Ovary (tissue), 7 donors: ENCODE measurements at regions not wholly inside any gene's neighbourhood (a gene's known extent, or its start where the extent isn't known, plus 50 kb on each side); places are given as distances from the start of the nearest gene placed in this dataset.

ENCODE experiments used
- DNase-seq, 5 donors: peaks; one replicate each; pipeline ENCODE4 v3.0.0-alpha.2; 2019 to 2020
- H3K27ac ChIP-seq, 2 donors: fragments of 200-600 bp; one replicate each; pipeline versions ENCODE4 v1.5.1 to v1.8.0; 2019 to 2022
- H3K27me3 ChIP-seq: fragments of 200-600 bp; one replicate; pipeline ENCODE4 v1.8.0; 2022
- H3K36me3 ChIP-seq: fragments of 200-600 bp; sonication (generic); one replicate; pipeline ENCODE4 v1.5.1; 2019
- H3K4me1 ChIP-seq: one replicate; pipeline ENCODE4 v1.8.1; 2013; ENCODE audit warnings: mild to moderate bottlenecking, moderate library complexity; ENCODE audit not compliant: insufficient read depth
- H3K4me3 ChIP-seq: fragments of 200-600 bp; sonication (generic); one replicate; pipeline ENCODE4 v1.5.1; 2017
- H3K9me3 ChIP-seq, 2 donors: fragments of 200-600 bp in 1 of 2; sonication (generic) in 1 of 2; one replicate each; pipeline versions ENCODE4 v1.5.1 to v1.8.1; 2013 to 2019; ENCODE audit warnings: mild to moderate bottlenecking in 1 of 2, moderate library complexity in 1 of 2
- CTCF ChIP-seq, 3 donors: fragments of 450-650 bp in 2 of 3; fragments of 200-600 bp in 1 of 3; IDR thresholded peaks; one replicate each; pipeline versions ENCODE4 v1.5.1 to v1.8.0; 2016 to 2022; ENCODE audit warnings: antibody characterized with exemption in 3 of 3, mild to moderate bottlenecking in 1 of 3
- EP300 ChIP-seq: sonication (generic); formaldehyde crosslinking; IDR thresholded peaks from one replicate; pipeline ENCODE4 v1.6.1; 2017; ENCODE audit warnings: antibody characterized with exemption
- POLR2A ChIP-seq: fragments of 450-650 bp; IDR thresholded peaks from one replicate; pipeline ENCODE4 v1.6.1; 2017; ENCODE audit warnings: antibody characterized with exemption, mild to moderate bottlenecking, moderate library complexity
- WGBS, 3 donors: extraction: QIAGEN DNeasy Blood & Tissue Kit in 1 of 3; methylation state at CpG; one replicate each; pipeline versions ENCODE4 v1.1.5 to v1.1.7; 2013 to 2017; 5-methylcytosine and 5-hydroxymethylcytosine counted together
- intact Hi-C, 4 donors: fragments of 100-400 bp; cut with DNase I; formaldehyde crosslinking; loops; one replicate each; pipeline versions ENCODE4 v1.11.0 to v1.15.1; 2022 to 2023
- donor health status: DM: no; HTN: no; CAD: no; lungs with moderate emphysema.
- donor health status: DM: no; HTN: no; CAD: no.
- donor health status: Bipolar disorder and iron deficiency.
- donor health status: DM: no; HTN: no; CAD: no.
- donor health status: DM: yes; HTN: yes; CAD: no.

GRCh38 chr10:61125560-61126170 lies 181.7 kb upstream of the RHOBTB1 start:
- DNase-seq, result no peak
- Histone ChIP-seq H3K9me3 (no peaks in the 10 kb centered on the region), H3K4me1 (no peaks in the 10 kb centered on the region), H3K36me3 (no peaks in the 10 kb centered on the region), H3K4me3 (no peak overlapping the region), H3K27ac (no peak overlapping the region), H3K27me3 (no peaks in the 10 kb centered on the region)
- WGBS, 3 donors, result 59 to 65% (median 60%) methylated on average over 3 of the region's 3 CpGs
- TF ChIP-seq EP300, result no peak
- TF ChIP-seq CTCF (IDR thresholded peaks at IDR 0.05), result no peak
- TF ChIP-seq POLR2A, result no peak
- intact Hi-C loops, result no loop called here

DNA sequence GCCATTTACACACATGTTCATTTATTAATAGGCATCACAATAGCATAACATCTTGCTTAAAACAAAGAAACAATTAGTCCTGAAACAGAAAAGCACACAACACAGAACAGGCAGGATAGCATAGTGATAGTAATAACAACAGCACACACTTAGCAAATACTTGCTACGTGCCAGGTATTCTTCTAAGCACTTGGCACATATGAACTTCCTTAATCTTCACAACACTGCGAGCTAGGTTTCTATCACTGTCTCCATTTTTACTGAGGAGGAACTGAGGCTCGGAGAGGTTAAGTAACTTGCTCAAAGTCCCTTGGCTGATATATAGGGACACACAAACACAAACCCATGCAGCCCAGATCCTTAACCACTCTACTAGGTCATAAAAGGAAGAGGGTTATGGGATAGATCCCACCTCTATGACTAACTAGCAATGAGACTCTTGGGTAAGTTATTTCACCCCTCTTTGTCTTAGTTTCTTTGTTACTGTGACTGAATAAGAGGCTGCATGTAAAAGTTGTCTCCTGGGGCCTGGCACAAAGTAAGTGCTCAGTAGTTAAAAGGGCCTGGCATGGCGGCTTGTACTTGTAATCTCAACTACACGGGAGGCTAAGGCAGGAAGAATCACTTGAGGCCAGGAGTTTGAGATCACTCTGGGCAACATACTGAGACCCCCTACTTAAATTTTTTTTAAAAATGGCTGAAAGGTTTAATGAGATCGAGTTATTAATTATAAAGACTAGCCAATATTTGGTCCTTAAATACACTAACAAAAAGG lies 181.0 kb upstream of the RHOBTB1 start:
- intact Hi-C loops, result no loop called here
- WGBS, 3 donors, result 89 to 93% (median 90%) methylated on average over 6 of the region's 6 CpGs
- no peaks in the 10 kb centered on the region for H3K27me3 ChIP-seq

DNA sequence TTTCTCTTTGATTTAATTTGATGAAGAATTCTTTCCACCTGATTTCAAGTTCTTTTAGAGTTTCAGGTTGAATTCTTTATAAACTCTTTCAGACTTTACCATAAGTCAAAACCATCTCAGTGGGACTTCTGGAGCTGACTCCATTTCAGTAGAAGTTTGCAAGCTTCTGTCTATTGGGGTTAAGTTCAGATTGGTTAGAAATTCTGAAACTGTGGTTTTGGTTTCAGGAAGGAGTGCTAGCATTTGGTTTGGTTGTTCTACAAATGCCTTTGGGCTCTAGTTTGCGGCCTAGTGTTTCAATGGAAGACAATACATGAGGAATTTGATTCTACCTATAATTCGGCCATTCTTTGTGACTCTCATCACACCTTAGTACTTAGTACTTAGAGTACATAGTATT lies 176.8 kb upstream of the RHOBTB1 start:
- no peak for DNase-seq
- TF ChIP-seq EP300 (no peak), POLR2A (no peak), CTCF (IDR thresholded peaks at IDR 0.05) (no peak)
- intact Hi-C loops, result no loop called here
- H3K36me3 ChIP-seq, result no peaks in the 10 kb centered on the region
- no peaks in the 10 kb centered on the region for H3K27me3 ChIP-seq
- H3K4me1 ChIP-seq, result no peaks in the 10 kb centered on the region
- 93 to 98% (median 94%) methylated on average over 2 of the region's 2 CpGs for WGBS, 3 donors
- H3K27ac ChIP-seq, result no peak overlapping the region
- H3K4me3 ChIP-seq, result no peak overlapping the region
- H3K9me3 ChIP-seq, result no peaks in the 10 kb centered on the region

More for the DNA sequence above, 181.0 kb upstream of the RHOBTB1 start:
- Histone ChIP-seq H3K4me1 (no peaks in the 10 kb centered on the region), H3K27ac (no peak overlapping the region), H3K4me3 (no peak overlapping the region), H3K9me3 (no peaks in the 10 kb centered on the region), H3K36me3 (no peaks in the 10 kb centered on the region)
- DNase-seq, result no peak
- TF ChIP-seq POLR2A, result no peak
- TF ChIP-seq EP300, result no peak
- TF ChIP-seq CTCF (IDR thresholded peaks at IDR 0.05), result no peak

DNA sequence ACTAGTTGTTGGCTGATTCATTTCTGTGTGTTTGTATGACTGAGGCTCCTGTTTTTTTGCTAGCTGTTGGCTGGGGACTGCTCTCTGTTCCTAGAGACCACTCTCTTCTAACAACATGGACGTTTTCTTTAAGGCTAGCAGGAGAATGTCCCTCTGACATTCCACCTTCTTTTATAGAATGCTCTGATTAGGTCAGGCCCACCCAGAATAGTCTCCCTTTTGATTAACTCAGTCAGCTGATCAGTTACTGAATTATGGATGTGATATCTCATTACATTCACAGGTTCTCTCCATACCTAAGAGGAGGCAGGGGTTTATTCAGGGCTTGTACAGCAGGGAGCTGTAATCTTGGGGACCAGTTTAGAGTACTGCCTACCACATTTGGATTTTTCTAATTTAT lies 175.6 kb upstream of the RHOBTB1 start:
- intact Hi-C loops, result no loop called here

More for the DNA sequence above, 175.6 kb upstream of the RHOBTB1 start:
- Histone ChIP-seq H3K4me1 (no peaks in the 10 kb centered on the region), H3K9me3 (no peaks in the 10 kb centered on the region), H3K27me3 (no peaks in the 10 kb centered on the region), H3K4me3 (no peak overlapping the region), H3K36me3 (no peaks in the 10 kb centered on the region), H3K27ac (no peak overlapping the region)
- WGBS, 3 donors, result 62 to 71% (median 68%) methylated on average over 1 of the region's 1 CpG
- TF ChIP-seq POLR2A (no peak), EP300 (no peak), CTCF (IDR thresholded peaks at IDR 0.05) (no peak)
- no peak for DNase-seq
